ENCODE measurements at regions not wholly inside any gene's neighbourhood (a gene's known extent, or its start where the extent isn't known, plus 50 kb on each side); places are given as distances from the start of the nearest gene placed in this dataset.

GRCh38 chr11:114844896-114845295, 166.6 kb downstream of the NXPE2 start:
- Histone ChIP-seq H2AFZ (ENCODE audit: low read depth, low read length) (no peak overlapping the region), H3K79me2 (ENCODE audit: low read length) (no peaks in the 10 kb centered on the region), H3K4me2 (ENCODE audit: low read length) (no peak overlapping the region), H3K9me3 (ENCODE audit: insufficient read depth, low read length) (no peaks in the 10 kb centered on the region), H3K9ac (ENCODE audit: low read length) (no peak overlapping the region), H3K4me3 (ENCODE audit: low read length) (no peak overlapping the region), H3K27ac (ENCODE audit: low read length) (no peak overlapping the region), H3K27me3 (ENCODE audit: low read depth, low read length) (peaks cover 12% of the 10 kb centered on the region), H4K20me1 (ENCODE audit: insufficient read depth, low read length) (no peaks in the 10 kb centered on the region), H3K36me3 (replicated peaks; ENCODE audit: low read depth, low read length) (no peaks in the 10 kb centered on the region), H3K4me1 (ENCODE audit: low read length) (no peaks in the 10 kb centered on the region)
- no peak for TF ChIP-seq EZH2phosphoT487 (IDR thresholded peaks at IDR 0.05; ENCODE audit: low read depth)
- no peak for TF ChIP-seq CTCF (IDR thresholded peaks at IDR 0.05; ENCODE audit: low read depth, low read length)

GRCh38 chr11:114845766-114846415, 167.6 kb downstream of the NXPE2 start:
- Histone ChIP-seq H4K20me1 (ENCODE audit: insufficient read depth, low read length) (no peaks in the 10 kb centered on the region), H3K4me1 (ENCODE audit: low read length) (no peaks in the 10 kb centered on the region), H3K4me3 (ENCODE audit: low read length) (no peak overlapping the region), H3K4me2 (ENCODE audit: low read length) (no peak overlapping the region), H3K9ac (ENCODE audit: low read length) (no peak overlapping the region), H3K27ac (ENCODE audit: low read length) (no peak overlapping the region), H3K27me3 (ENCODE audit: low read depth, low read length) (peaks cover 14% of the 10 kb centered on the region), H3K9me3 (ENCODE audit: insufficient read depth, low read length) (no peaks in the 10 kb centered on the region), H3K36me3 (replicated peaks; ENCODE audit: low read depth, low read length) (no peaks in the 10 kb centered on the region), H2AFZ (ENCODE audit: low read depth, low read length) (no peak overlapping the region), H3K79me2 (ENCODE audit: low read length) (no peaks in the 10 kb centered on the region)
- TF ChIP-seq EZH2phosphoT487 (IDR thresholded peaks at IDR 0.05; ENCODE audit: low read depth) (no peak), CTCF (IDR thresholded peaks at IDR 0.05; ENCODE audit: low read depth, low read length) (no peak)

- H3K9me3 ChIP-seq (ENCODE audit: insufficient read depth, low read length): no peaks in the 10 kb centered on the region
- H3K9ac ChIP-seq (ENCODE audit: low read length): no peak overlapping the region
- TF ChIP-seq EZH2phosphoT487 (IDR thresholded peaks at IDR 0.05; ENCODE audit: low read depth) (no peak), CTCF (IDR thresholded peaks at IDR 0.05; ENCODE audit: low read depth, low read length) (no peak)
- no peak overlapping the region for H2AFZ ChIP-seq (ENCODE audit: low read depth, low read length)
- no peaks in the 10 kb centered on the region for H3K79me2 ChIP-seq (ENCODE audit: low read length)
- H3K36me3 ChIP-seq (replicated peaks; ENCODE audit: low read depth, low read length): no peaks in the 10 kb centered on the region
- H4K20me1 ChIP-seq (ENCODE audit: insufficient read depth, low read length): no peaks in the 10 kb centered on the region
- H3K4me1 ChIP-seq (ENCODE audit: low read length): no peaks in the 10 kb centered on the region
- H3K27ac ChIP-seq (ENCODE audit: low read length): no peak overlapping the region
- no peak overlapping the region for H3K4me2 ChIP-seq (ENCODE audit: low read length)
- H3K4me3 ChIP-seq (ENCODE audit: low read length): no peak overlapping the region
- H3K27me3 ChIP-seq (ENCODE audit: low read depth, low read length): peaks cover 14% of the 10 kb centered on the region
Observed at GRCh38 chr11:114846416-114846791, 168.1 kb downstream of the NXPE2 start.

- peaks cover 19% of the 10 kb centered on the region for H3K27me3 ChIP-seq (ENCODE audit: low read depth, low read length)
- H3K79me2 ChIP-seq (ENCODE audit: low read length): no peaks in the 10 kb centered on the region
- no peaks in the 10 kb centered on the region for H3K36me3 ChIP-seq (replicated peaks; ENCODE audit: low read depth, low read length)
- H3K4me3 ChIP-seq (ENCODE audit: low read length): no peak overlapping the region
- no peaks in the 10 kb centered on the region for H4K20me1 ChIP-seq (ENCODE audit: insufficient read depth, low read length)
- no peak overlapping the region for H3K4me2 ChIP-seq (ENCODE audit: low read length)
- H3K9me3 ChIP-seq (ENCODE audit: insufficient read depth, low read length): no peaks in the 10 kb centered on the region
- no peak overlapping the region for H3K9ac ChIP-seq (ENCODE audit: low read length)
- no peak overlapping the region for H3K27ac ChIP-seq (ENCODE audit: low read length)
- H3K4me1 ChIP-seq (ENCODE audit: low read length): no peaks in the 10 kb centered on the region
- TF ChIP-seq CTCF (IDR thresholded peaks at IDR 0.05; ENCODE audit: low read depth, low read length): no peak
- TF ChIP-seq EZH2phosphoT487 (IDR thresholded peaks at IDR 0.05; ENCODE audit: low read depth): no peak
- H2AFZ ChIP-seq (ENCODE audit: low read depth, low read length): no peak overlapping the region
Observed at GRCh38 chr11:114847306-114847975, 169.1 kb downstream of the NXPE2 start.
